ENCODE measurements at regions not wholly inside any gene's neighbourhood (a gene's known extent, or its start where the extent isn't known, plus 50 kb on each side); places are given as distances from the start of the nearest gene placed in this dataset.

- H3K4me3 Mint-ChIP-seq = no peak overlapping the region
- intact Hi-C loops (cut with micrococcal nuclease) = no loop called here
- no peak overlapping the region for H3K27ac Mint-ChIP-seq
- peaks cover 9% of the 10 kb centered on the region for H3K27me3 Mint-ChIP-seq
- no peak for TF ChIP-seq CTCF (IDR thresholded peaks at IDR 0.05)
- CTCF ChIA-PET = no interaction called here
- DNase-seq = no peak
- peaks cover 6% of the 10 kb centered on the region for H3K9me3 Mint-ChIP-seq
- POLR2A ChIA-PET = no interaction called here
- no peaks in the 10 kb centered on the region for H3K4me1 Mint-ChIP-seq
- no peaks in the 10 kb centered on the region for H3K36me3 Mint-ChIP-seq (ENCODE audit: low read depth)
- ATAC-seq (ENCODE audit: low read depth) = no peak
Measured at GRCh38 chr2:7479603-7480002, 562.4 kb downstream of the RNF144A start.

GRCh38 chr2:7480431-7480830, 563.2 kb downstream of the RNF144A start:
- Mint-ChIP-seq H3K27ac (no peak overlapping the region), H3K4me1 (no peaks in the 10 kb centered on the region), H3K4me3 (no peak overlapping the region), H3K36me3 (ENCODE audit: low read depth) (no peaks in the 10 kb centered on the region), H3K27me3 (peaks cover 9% of the 10 kb centered on the region), H3K9me3 (peaks cover 6% of the 10 kb centered on the region)
- TF ChIP-seq CTCF (IDR thresholded peaks at IDR 0.05) = no peak
- DNase-seq (no peak), ATAC-seq (ENCODE audit: low read depth) (no peak)
- intact Hi-C loops (cut with micrococcal nuclease) = no loop called here
- POLR2A ChIA-PET = no interaction called here
- CTCF ChIA-PET = no interaction called here

- no peak overlapping the region for H3K27ac Mint-ChIP-seq
Measured at GRCh38 chr2:7490672-7491071, 573.5 kb downstream of the RNF144A start.

GRCh38 chr2:7492719-7493118, 575.5 kb downstream of the RNF144A start:
- DNase-seq = no peak
- Mint-ChIP-seq H3K4me1 (no peaks in the 10 kb centered on the region), H3K27me3 (no peaks in the 10 kb centered on the region), H3K9me3 (peaks cover 4% of the 10 kb centered on the region), H3K4me3 (no peak overlapping the region), H3K27ac (no peak overlapping the region), H3K36me3 (ENCODE audit: low read depth) (no peaks in the 10 kb centered on the region)
- intact Hi-C loops (cut with micrococcal nuclease) = no loop called here
- POLR2A ChIA-PET = no interaction called here
- ATAC-seq (ENCODE audit: low read depth) = no peak
- CTCF ChIA-PET = no interaction called here
- no peak for TF ChIP-seq CTCF (IDR thresholded peaks at IDR 0.05)

More at GRCh38 chr2:7490672-7491071, 573.5 kb downstream of the RNF144A start:
- DNase-seq = no peak
- intact Hi-C loops (cut with micrococcal nuclease) = no loop called here
- ChIA-PET CTCF (no interaction called here), POLR2A (no interaction called here)
- Mint-ChIP-seq H3K36me3 (ENCODE audit: low read depth) (no peaks in the 10 kb centered on the region), H3K4me1 (no peaks in the 10 kb centered on the region), H3K27me3 (no peaks in the 10 kb centered on the region), H3K9me3 (peaks cover 4% of the 10 kb centered on the region), H3K4me3 (no peak overlapping the region)
- TF ChIP-seq CTCF (IDR thresholded peaks at IDR 0.05) = no peak
- no peak for ATAC-seq (ENCODE audit: low read depth)

GRCh38 chr2:7497178-7497577, 580.0 kb downstream of the RNF144A start:
- Mint-ChIP-seq H3K36me3 (ENCODE audit: low read depth) (no peaks in the 10 kb centered on the region), H3K4me1 (no peaks in the 10 kb centered on the region), H3K4me3 (no peak overlapping the region), H3K9me3 (peaks cover 4% of the 10 kb centered on the region), H3K27me3 (no peaks in the 10 kb centered on the region), H3K27ac (no peak overlapping the region)
- POLR2A ChIA-PET = no interaction called here
- ATAC-seq (ENCODE audit: low read depth) (no peak), DNase-seq (no peak)
- intact Hi-C loops (cut with micrococcal nuclease) = no loop called here
- CTCF ChIA-PET = no interaction called here
- no peak for TF ChIP-seq CTCF (IDR thresholded peaks at IDR 0.05)

Data from activated B cell treated with CpG ODN at 0.5 μM for 24 hours (primary cell).